Endothelial cell of umbilical vein (primary cell): ENCODE measurements at regions not wholly inside any gene's neighbourhood (a gene's known extent, or its start where the extent isn't known, plus 50 kb on each side); places are given as distances from the start of the nearest gene placed in this dataset.

ENCODE experiments used
- BruUV-seq: library from RNA; stranded (reverse); fragments of 400-500 nt; replicated peaks from 2 replicates; lab custom pipeline; 2021; lab: Mats Ljungman, UMichigan
- CTCF ChIA-PET: fragments of 300-600, 350-600 bp; sonication (Branson Sonifier 250); formaldehyde crosslinking; loops from one replicate; lab custom pipeline; 2021; ENCODE audit warnings: antibody characterized with exemption, inconsistent platforms; lab: Charles Lee
- POLR2A ChIA-PET: fragments of 300-600, 350-600 bp; sonication (Branson Sonifier 250); formaldehyde crosslinking; loops from one replicate; lab custom pipeline; 2021; ENCODE audit warnings: antibody characterized with exemption, inconsistent platforms; lab: Charles Lee
- DNase-seq: peaks from one replicate; pipeline ENCODE4 v3.0.0-alpha.2; 2011; ENCODE audit warnings: low read depth, low spot score
- FAIRE-seq: peaks from 2 replicates; lab custom pipeline; 2011; peaks lifted over from hg19 to GRCh38; lab: Jason Lieb, UNC
- H2AFZ ChIP-seq: 2 replicates; pipeline ENCODE4 v1.6.0; 2012; ENCODE audit warnings: low read depth, low read length, control low read depth, inconsistent platforms
- H3K27ac ChIP-seq: 2 replicates; pipeline ENCODE4 v1.5.1; 2011; ENCODE audit warnings: low read depth, mild to moderate bottlenecking, control low read depth, low read length, moderate library complexity; ENCODE audit not compliant: insufficient read depth
- H3K27me3 ChIP-seq, 2 experiments: 2 replicates each; pipeline versions ENCODE4 v1.6.0 to v1.6.1; 2011; ENCODE audit warnings: low read length in 2 of 2, mixed read lengths in 1 of 2; ENCODE audit not compliant: control insufficient read depth in 2 of 2, insufficient read depth in 2 of 2
- H3K36me3 ChIP-seq, 2 experiments: 2 replicates in 1 of 2; 3 replicates in 1 of 2; pipeline ENCODE4 v1.5.1; 2011; ENCODE audit warnings: low read length in 2 of 2, mild to moderate bottlenecking in 1 of 2, moderate library complexity in 1 of 2; ENCODE audit not compliant: control insufficient read depth in 2 of 2, insufficient read depth in 2 of 2; ENCODE audit errors: extremely low read depth in 1 of 2
- H3K4me1 ChIP-seq: 3 replicates; pipeline ENCODE4 v1.5.1; 2011; ENCODE audit warnings: mild to moderate bottlenecking, low read length; ENCODE audit not compliant: control insufficient read depth, insufficient read depth; ENCODE audit errors: extremely low read depth
- H3K4me2 ChIP-seq: 2 replicates; pipeline ENCODE4 v1.6.1; 2011; ENCODE audit warnings: low read length, control low read depth, mixed read lengths; ENCODE audit not compliant: insufficient read depth
- H3K4me3 ChIP-seq, 3 experiments: fragments of 200-600 bp in 1 of 3; sonication (generic), shearing (Covaris generic) in 1 of 3; replicated peaks in 1 of 3; 2 replicates each; pipeline ENCODE4 v1.5.1; 2011 to 2016; ENCODE audit warnings: control low read depth in 3 of 3, low read length in 3 of 3, mild to moderate bottlenecking in 2 of 3, inconsistent platforms in 1 of 3, low read depth in 1 of 3, moderate library complexity in 1 of 3; ENCODE audit not compliant: insufficient read depth in 1 of 3
- H3K79me2 ChIP-seq: 2 replicates; pipeline ENCODE4 v1.6.0; 2012; ENCODE audit warnings: low read length, inconsistent platforms; ENCODE audit not compliant: control insufficient read depth, insufficient read depth
- H3K9ac ChIP-seq: replicated peaks from 2 replicates; pipeline ENCODE3; 2011; ENCODE audit warnings: low read length, control low read depth; ENCODE audit not compliant: insufficient read depth; ENCODE audit errors: extremely low read depth
- H3K9me1 ChIP-seq: replicated peaks from 3 replicates; pipeline ENCODE4 v1.6.0; 2011; ENCODE audit warnings: mild to moderate bottlenecking, low read length; ENCODE audit not compliant: control insufficient read depth, insufficient read depth; ENCODE audit errors: extremely low read depth
- H3K9me3 ChIP-seq: replicated peaks from 2 replicates; pipeline ENCODE4 v1.5.1; 2012; ENCODE audit warnings: low read length, inconsistent platforms; ENCODE audit not compliant: control insufficient read depth, insufficient read depth
- H4K20me1 ChIP-seq: replicated peaks from 2 replicates; pipeline ENCODE3; 2011; ENCODE audit warnings: mild to moderate bottlenecking, low read length; ENCODE audit not compliant: control insufficient read depth, insufficient read depth; ENCODE audit errors: extremely low read depth
- CTCF ChIP-seq, 2 donors: IDR thresholded peaks; 1 replicate in 1 of 2; 2 replicates in 1 of 2; pipeline ENCODE4 v1.5.1; 2011; ENCODE audit warnings: low read length in 2 of 2, mild to moderate bottlenecking in 2 of 2, moderate library complexity in 2 of 2, control low read depth in 1 of 2, inconsistent platforms in 1 of 2, low read depth in 1 of 2; ENCODE audit not compliant: insufficient read depth in 1 of 2; ENCODE audit errors: extremely low read depth in 1 of 2
- EZH2 ChIP-seq: IDR thresholded peaks from 2 replicates; pipeline ENCODE4 v1.6.1; 2012; ENCODE audit warnings: borderline replicate concordance, low read depth, mild to moderate bottlenecking, moderate library complexity, low read length, inconsistent platforms; ENCODE audit not compliant: severe bottlenecking
- FOS ChIP-seq: IDR thresholded peaks from 2 replicates; pipeline ENCODE4 v1.6.1; 2011; ENCODE audit warnings: mild to moderate bottlenecking, low read length, moderate library complexity, borderline replicate concordance; ENCODE audit not compliant: insufficient read depth
- GATA2 ChIP-seq: IDR thresholded peaks from 2 replicates; pipeline ENCODE4 v1.7.0; 2011; ENCODE audit warnings: low read depth, mild to moderate bottlenecking, moderate library complexity, mixed read lengths, low read length; ENCODE audit not compliant: insufficient read length, insufficient read depth
- JUN ChIP-seq: IDR thresholded peaks from 2 replicates; pipeline ENCODE4 v1.6.1; 2011; ENCODE audit warnings: borderline replicate concordance, low read depth; ENCODE audit not compliant: insufficient read length, insufficient read depth
- MYC ChIP-seq: IDR thresholded peaks from one replicate; pipeline ENCODE4 v1.6.1; 2011; ENCODE audit warnings: mild to moderate bottlenecking, low read depth, low read length
- POLR2A ChIP-seq: IDR thresholded peaks from 2 replicates; pipeline ENCODE4 v1.6.1; 2012; ENCODE audit warnings: low read depth, mild to moderate bottlenecking, control low read depth, low read length
- POLR2AphosphoS5 ChIP-seq: IDR thresholded peaks from 2 replicates; pipeline ENCODE4 v1.6.1; 2012; ENCODE audit warnings: low read depth, mild to moderate bottlenecking, control low read depth, low read length, moderate library complexity; ENCODE audit not compliant: insufficient read depth
- dilution Hi-C: fragments of 300-500 bp; cut with MboI; formaldehyde crosslinking; loops from one replicate; pipeline ENCODE4 v1.15.0; 2019; ENCODE audit warnings: low sequenced_read_pairs; ENCODE audit not compliant: extremely low pct_ligation_motif_present
- intact Hi-C: fragments of 100-400 bp; cut with micrococcal nuclease; formaldehyde crosslinking; loops from one replicate; pipeline ENCODE4 v1.10.0; 2022
- TF ChIP-seq, protein P1 (sequence below): IDR thresholded peaks from 2 replicates; pipeline ENCODE4 v1.6.1; 2011; ENCODE audit not compliant: insufficient read depth, insufficient read length

GRCh38 chr1:191305370-191305769, 827.7 kb upstream of the BRINP3 start:
- DNase-seq (no peak), FAIRE-seq (no peak)
- dilution Hi-C loops (no loop called here), intact Hi-C loops (no loop called here)
- no peak overlapping the region for H3K9ac ChIP-seq
- no peaks in the 10 kb centered on the region for H3K79me2 ChIP-seq
- H4K20me1 ChIP-seq: no peaks in the 10 kb centered on the region
- no peaks in the 10 kb centered on the region for H3K9me1 ChIP-seq
- H3K36me3 ChIP-seq: no peaks in the 10 kb centered on the region
- ChIA-PET CTCF (no interaction called here), POLR2A (no interaction called here)
- BruUV-seq: no TSS peak
- H2AFZ ChIP-seq: no peak overlapping the region
- TF ChIP-seq FOS: no peak
- TF ChIP-seq, protein P1, sequence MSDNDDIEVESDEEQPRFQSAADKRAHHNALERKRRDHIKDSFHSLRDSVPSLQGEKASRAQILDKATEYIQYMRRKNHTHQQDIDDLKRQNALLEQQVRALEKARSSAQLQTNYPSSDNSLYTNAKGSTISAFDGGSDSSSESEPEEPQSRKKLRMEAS: no peak
- no peak for TF ChIP-seq MYC
- TF ChIP-seq POLR2A: no peak
- TF ChIP-seq EZH2: no peak
- no peak for TF ChIP-seq POLR2AphosphoS5
- no peak for TF ChIP-seq JUN
- H3K9me3 ChIP-seq: no peaks in the 10 kb centered on the region
- no peaks in the 10 kb centered on the region for H3K27me3 ChIP-seq
- H3K4me1 ChIP-seq: no peaks in the 10 kb centered on the region
- H3K4me3 ChIP-seq: no peak overlapping the region
- no peak overlapping the region for H3K4me2 ChIP-seq
- no peak overlapping the region for H3K27ac ChIP-seq

DNA sequence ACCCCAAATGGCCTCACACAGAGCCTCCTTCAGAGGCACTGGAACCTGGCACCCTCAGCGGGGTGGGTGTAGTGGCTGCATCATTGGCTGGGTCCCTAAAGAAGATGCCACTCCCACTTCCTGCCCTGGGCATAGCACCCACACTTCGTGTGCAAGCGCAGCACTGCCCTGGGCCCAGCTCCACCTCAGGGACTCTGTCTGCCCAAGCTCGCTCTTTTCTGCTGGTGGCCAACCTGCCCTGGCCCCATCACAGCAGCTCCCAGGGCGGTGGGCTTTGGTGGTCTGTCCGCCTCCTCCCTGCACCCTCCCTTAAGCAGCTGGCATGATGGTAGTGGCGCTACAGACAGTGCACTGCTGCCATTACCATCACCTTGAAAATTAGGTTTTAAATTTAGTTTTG, 829.3 kb upstream of the BRINP3 start:
- Histone ChIP-seq H3K9me3 (no peaks in the 10 kb centered on the region), H3K9ac (no peak overlapping the region), H3K9me1 (no peaks in the 10 kb centered on the region), H3K79me2 (no peaks in the 10 kb centered on the region), H4K20me1 (no peaks in the 10 kb centered on the region), H2AFZ (no peak overlapping the region), H3K27ac (no peak overlapping the region), H3K27me3 (no peaks in the 10 kb centered on the region), H3K36me3 (no peaks in the 10 kb centered on the region), H3K4me3 (no peak overlapping the region), H3K4me2 (no peak overlapping the region), H3K4me1 (no peaks in the 10 kb centered on the region)
- dilution Hi-C loops: no loop called here
- ChIA-PET CTCF (no interaction called here), POLR2A (no interaction called here)
- intact Hi-C loops: no loop called here
- DNase-seq (no peak), FAIRE-seq (no peak)
- BruUV-seq: no TSS peak
- TF ChIP-seq MYC: no peak
- no peak for TF ChIP-seq CTCF (IDR thresholded peaks at IDR 0.05; ENCODE audit: extremely low read depth in 1 of 2, insufficient read depth in 1 of 2, low read depth in 1 of 2, low read length in 2 of 2)
- TF ChIP-seq EZH2: no peak
- TF ChIP-seq, protein P1: no peak
- TF ChIP-seq FOS: no peak
- TF ChIP-seq JUN: no peak
- TF ChIP-seq POLR2A: no peak
- TF ChIP-seq GATA2: no peak
- TF ChIP-seq POLR2AphosphoS5: no peak
